WI38 (cell line): ENCODE measurements at regions not wholly inside any gene's neighbourhood (a gene's known extent, or its start where the extent isn't known, plus 50 kb on each side); places are given as distances from the start of the nearest gene placed in this dataset.
"Not testable (repeated sequence)": the region's sequence is repeated elsewhere in the genome, so short reads cannot be mapped to it uniquely, and the experiment has no call there.

Source experiments
- H3K4me3 ChIP-seq: 2 replicates; pipeline ENCODE4 v1.5.1; 2011; ENCODE audit warnings: low read depth, mild to moderate bottlenecking, control low read depth, low read length
- TF ChIP-seq, protein P1 (sequence below): IDR thresholded peaks from 2 replicates; pipeline ENCODE4 v1.5.1; 2012; ENCODE audit warnings: low read depth, mild to moderate bottlenecking, control low read depth, low read length

GRCh38 chr1:61566177-61566576 lies 158.8 kb downstream of the TM2D1 start:
- TF ChIP-seq, protein P1, sequence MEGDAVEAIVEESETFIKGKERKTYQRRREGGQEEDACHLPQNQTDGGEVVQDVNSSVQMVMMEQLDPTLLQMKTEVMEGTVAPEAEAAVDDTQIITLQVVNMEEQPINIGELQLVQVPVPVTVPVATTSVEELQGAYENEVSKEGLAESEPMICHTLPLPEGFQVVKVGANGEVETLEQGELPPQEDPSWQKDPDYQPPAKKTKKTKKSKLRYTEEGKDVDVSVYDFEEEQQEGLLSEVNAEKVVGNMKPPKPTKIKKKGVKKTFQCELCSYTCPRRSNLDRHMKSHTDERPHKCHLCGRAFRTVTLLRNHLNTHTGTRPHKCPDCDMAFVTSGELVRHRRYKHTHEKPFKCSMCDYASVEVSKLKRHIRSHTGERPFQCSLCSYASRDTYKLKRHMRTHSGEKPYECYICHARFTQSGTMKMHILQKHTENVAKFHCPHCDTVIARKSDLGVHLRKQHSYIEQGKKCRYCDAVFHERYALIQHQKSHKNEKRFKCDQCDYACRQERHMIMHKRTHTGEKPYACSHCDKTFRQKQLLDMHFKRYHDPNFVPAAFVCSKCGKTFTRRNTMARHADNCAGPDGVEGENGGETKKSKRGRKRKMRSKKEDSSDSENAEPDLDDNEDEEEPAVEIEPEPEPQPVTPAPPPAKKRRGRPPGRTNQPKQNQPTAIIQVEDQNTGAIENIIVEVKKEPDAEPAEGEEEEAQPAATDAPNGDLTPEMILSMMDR = no peak
- H3K4me3 ChIP-seq = no peak overlapping the region

GRCh38 chr1:61563611-61564010 lies 161.3 kb downstream of the TM2D1 start:
- no peak overlapping the region for H3K4me3 ChIP-seq
- TF ChIP-seq, protein P1 = no peak

DNA sequence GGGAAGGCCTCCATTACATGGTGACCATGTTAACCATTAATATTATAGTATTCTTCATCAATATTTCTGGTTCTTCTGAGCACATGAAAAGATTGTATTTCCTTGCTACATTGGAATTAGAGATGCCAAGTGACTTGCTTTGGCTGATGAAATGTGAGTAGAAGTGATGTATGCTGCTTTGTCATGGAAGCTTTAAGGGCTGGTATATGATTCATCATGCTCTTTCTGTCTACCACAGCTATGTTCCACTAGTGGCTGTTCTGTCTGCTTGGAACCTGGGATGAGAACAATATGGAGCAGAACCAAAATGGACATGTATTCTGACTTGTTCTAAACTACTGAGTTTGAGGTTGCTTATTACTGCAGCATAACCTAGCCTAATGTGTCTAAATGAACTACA lies 163.3 kb downstream of the TM2D1 start:
- TF ChIP-seq, protein P1 = no peak

GRCh38 chr1:61560385-61560784 lies 164.6 kb downstream of the TM2D1 start:
- TF ChIP-seq, protein P1 = no peak
- no peak overlapping the region for H3K4me3 ChIP-seq

More for the DNA sequence above, 163.3 kb downstream of the TM2D1 start:
- no peak overlapping the region for H3K4me3 ChIP-seq

DNA sequence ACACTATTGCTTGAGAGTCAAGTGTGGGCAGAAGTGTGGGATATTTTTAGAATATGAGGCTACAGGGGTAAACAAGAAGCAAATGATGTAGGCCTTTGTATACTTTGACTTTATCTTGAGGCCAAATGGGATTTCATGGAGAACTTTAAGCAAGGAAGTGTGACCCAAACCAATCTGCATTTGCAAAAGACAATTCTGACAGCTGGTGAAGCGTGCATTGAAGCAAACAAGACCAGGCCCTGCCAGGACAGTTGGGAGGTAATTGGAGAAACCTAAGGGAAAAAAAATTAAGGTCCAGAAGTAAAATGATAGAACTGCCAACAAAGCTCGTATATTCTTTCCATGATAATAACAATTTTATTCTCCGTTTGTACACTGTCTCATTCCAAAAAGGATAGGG lies 168.3 kb downstream of the TM2D1 start:
- no peak overlapping the region for H3K4me3 ChIP-seq
- TF ChIP-seq, protein P1 = no peak

GRCh38 chr1:61552630-61553305 lies 172.2 kb downstream of the TM2D1 start:
- TF ChIP-seq, protein P1 = no peak
- no peak overlapping the region for H3K4me3 ChIP-seq

- H3K4me3 ChIP-seq = not testable (repeated sequence)
Observed at GRCh38 chr1:61547302-61547701, 177.6 kb downstream of the TM2D1 start.

DNA sequence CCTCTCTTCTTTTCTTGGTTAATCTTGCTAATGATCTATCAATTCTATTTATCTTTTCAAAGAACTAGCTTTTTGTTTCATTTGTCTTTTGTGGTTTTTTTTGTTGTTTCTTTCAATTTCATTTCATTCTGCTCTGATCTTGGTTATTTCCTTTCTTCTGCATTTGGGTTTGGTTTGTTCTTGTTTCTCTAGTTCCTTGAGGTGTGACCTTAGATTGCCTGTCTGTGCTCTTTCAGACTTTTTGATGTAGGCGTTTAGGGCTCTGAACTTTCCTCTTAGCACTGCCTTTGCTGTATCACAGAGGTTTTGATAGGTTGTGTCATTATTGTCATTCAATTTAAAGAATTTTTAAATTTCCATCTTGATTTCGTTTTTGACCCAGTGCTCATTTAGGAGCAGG lies 180.1 kb downstream of the TM2D1 start:
- not testable (repeated sequence) for H3K4me3 ChIP-seq

GRCh38 chr1:61543498-61543897 lies 181.4 kb downstream of the TM2D1 start:
- H3K4me3 ChIP-seq = not testable (repeated sequence)
